Ammon's horn (tissue), 1 donor: ENCODE measurements at regions not wholly inside any gene's neighbourhood (a gene's known extent, or its start where the extent isn't known, plus 50 kb on each side); places are given as distances from the start of the nearest gene placed in this dataset.
"Not testable (repeated sequence)": the region's sequence is repeated elsewhere in the genome, so short reads cannot be mapped to it uniquely, and the experiment has no call there.

Source experiments
- DNase-seq: peaks from one replicate; pipeline ENCODE4 v3.0.0-alpha.2; 2016; ENCODE audit warnings: low spot score

- DNase-seq = no peak
Measured at GRCh38 chr3:21020681-21021080, 730.3 kb downstream of the ZNF385D start.

GRCh38 chr3:21020043-21020442, 731.0 kb downstream of the ZNF385D start:
- no peak for DNase-seq

DNA sequence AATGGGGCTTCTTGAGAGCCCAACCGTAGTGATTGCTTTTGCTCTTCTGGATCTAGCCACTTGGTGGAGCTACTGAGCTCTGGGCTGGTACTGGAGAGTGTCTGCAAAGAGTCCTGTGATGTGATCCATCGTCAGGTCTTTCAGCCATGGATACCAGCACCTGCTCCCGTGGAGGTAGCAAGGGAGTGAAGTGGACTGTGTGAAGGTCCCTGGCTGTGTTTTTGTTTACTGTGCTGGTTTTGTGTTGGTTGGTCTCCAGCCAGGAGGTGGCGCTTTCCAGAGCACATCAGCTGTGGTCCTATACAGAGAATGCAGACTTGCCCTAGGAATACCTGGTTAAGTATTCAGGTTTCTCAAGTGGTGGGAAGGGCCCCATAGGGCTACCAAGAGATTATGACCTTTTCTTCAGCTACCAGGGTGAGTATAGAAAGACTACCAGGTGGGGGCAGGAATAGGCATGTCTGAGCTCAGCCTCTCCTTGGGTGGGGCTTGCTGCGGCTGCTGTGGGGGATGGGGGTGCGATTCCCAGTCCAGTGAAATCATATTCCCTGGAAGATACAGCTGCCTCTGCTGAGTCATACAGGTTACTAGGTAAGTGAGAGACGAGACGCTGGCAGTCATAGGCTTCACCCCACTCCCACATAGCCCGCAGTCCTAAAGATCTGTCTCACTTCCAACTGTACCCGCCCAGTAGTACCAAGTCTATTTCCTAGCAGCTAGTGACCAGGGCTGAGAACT, 733.7 kb downstream of the ZNF385D start:
- no peak for DNase-seq

GRCh38 chr3:21013566-21013965, 737.4 kb downstream of the ZNF385D start:
- DNase-seq = no peak

- no peak for DNase-seq
Measured at GRCh38 chr3:20999661-21000060, 751.3 kb downstream of the ZNF385D start.

GRCh38 chr3:20997183-20997582, 753.8 kb downstream of the ZNF385D start:
- DNase-seq = no peak

GRCh38 chr3:20990896-20991295, 760.1 kb downstream of the ZNF385D start:
- no peak for DNase-seq

- DNase-seq = not testable (repeated sequence)
Measured at GRCh38 chr3:20989653-20990052, 761.4 kb downstream of the ZNF385D start.

- no peak for DNase-seq
Measured at GRCh38 chr3:20984594-20985205, 766.3 kb downstream of the ZNF385D start.

DNA sequence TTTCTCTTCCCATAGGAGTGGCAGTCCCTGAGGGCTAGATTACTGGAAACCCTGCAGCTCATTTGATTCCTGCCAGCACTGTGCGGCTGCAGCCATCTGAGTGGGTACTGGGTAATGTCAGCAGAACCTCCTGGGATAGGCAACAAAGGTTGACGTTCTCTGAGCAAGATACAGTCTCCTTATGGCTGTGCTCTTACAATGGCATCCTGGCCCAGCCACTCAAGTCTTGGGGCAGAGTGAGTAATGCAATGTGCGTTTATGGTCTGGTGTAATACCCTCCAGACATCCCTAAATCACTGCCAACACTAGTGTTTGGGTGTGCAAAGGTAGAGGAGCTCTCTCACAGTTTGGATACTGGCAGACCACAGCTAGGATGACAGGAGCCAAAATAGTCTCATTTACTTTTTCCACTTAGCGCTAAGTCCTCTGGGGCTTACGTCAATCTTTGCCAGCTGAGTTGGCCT, 775.8 kb downstream of the ZNF385D start:
- no peak for DNase-seq

- no peak for DNase-seq
Measured at GRCh38 chr3:20974396-20974795, 776.6 kb downstream of the ZNF385D start.

DNA sequence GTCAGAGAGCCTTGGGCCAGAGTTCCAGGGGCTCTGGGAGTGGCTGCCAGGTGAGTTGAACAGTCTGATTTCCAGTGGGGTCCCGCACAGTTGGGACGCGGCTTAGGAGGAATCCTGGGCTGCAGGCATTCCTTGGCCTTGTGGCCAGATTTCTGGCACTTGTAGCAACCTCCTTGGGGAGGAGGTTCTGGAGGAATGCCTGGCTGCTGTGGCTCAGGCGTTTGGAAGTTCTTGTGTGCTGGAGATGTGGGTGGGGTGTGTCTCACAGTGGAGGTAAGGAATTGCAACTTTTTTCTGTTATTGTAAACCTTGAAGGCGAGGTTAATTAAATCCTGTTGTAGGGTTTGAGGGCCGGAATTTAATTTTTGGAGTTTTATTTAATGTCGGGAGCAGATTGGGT, 780.2 kb downstream of the ZNF385D start:
- not testable (repeated sequence) for DNase-seq

DNA sequence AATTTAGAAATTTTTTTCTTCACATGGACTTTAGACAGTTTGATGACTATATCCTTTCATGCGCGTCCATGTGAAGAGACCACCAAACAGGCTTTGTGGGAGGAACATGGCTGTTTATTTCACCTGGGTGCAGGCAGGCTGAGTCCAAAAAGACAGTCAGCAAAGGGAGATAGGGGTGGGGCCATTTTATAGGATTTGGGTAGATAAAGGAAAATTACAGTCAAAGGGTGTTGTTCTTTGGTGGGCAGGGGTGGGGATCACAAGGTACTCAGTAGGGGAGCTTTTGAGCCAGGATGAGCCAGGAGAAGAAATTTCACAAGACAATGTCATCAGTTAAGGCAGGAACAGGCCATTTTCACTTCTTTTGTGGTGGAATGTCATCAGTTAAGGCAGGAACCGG, 781.5 kb upstream of the SGO1 start:
- not testable (repeated sequence) for DNase-seq

GRCh38 chr3:20958161-20958560, 772.2 kb upstream of the SGO1 start:
- no peak for DNase-seq

- no peak for DNase-seq
Measured at GRCh38 chr3:20945892-20946291, 759.9 kb upstream of the SGO1 start.

- DNase-seq = no peak
Measured at GRCh38 chr3:20935791-20936190, 749.8 kb upstream of the SGO1 start.

- DNase-seq = no peak
Measured at GRCh38 chr3:20931834-20932233, 745.8 kb upstream of the SGO1 start.

GRCh38 chr3:20930034-20930433, 744.0 kb upstream of the SGO1 start:
- DNase-seq = peak; percentile 8

DNA sequence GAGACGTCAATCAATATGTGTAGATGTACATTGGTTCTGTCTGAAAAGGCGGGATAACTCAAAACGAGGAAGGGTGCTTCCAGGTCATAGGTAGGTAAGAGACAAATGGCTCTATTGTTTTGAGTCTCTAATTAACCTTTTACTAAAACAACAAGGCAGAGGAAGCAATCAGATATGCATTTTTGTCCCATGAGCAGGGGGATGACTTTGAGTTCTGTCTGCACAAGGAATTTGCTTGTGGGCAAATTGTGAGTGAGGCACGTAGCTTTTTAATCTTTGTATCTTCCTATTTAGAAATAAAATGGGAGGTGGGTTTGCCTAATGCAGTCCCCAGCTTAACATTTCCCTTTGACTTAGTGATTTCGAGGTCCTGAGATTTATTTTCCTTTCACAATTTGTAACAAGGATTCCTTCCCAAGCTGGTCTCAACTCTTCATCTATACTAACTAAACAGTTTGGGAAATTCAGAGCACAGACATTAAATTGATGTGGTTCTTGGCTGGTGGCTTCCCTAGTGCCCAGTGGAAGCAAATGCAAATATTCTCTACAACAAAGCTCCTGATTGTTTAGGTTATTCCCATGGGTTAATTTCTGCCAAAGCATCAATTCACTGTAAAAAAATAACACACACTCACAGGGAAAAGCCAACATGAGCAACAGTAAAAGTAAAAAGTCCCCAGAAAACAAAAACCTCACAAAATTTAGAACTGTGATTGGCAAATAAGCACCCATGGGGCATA, 738.8 kb upstream of the SGO1 start:
- DNase-seq = no peak

DNA sequence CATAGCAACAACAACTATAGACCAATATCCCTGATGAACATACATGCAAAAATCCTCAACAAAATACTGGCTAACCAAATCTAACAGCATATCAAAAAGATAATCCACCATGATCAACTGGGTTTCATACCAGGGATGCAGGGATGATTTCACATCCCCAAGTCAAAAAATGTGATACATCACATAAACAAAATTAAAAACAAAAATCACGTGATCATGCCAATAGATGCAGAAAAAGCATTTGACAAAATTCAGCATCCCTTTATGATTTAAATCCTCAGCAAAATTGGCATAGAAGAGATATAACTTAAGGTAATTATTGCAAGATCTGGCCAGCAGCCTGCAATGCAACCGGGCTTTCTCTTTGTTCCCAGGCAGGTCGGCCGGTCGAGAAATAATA, 735.1 kb upstream of the SGO1 start:
- DNase-seq = not testable (repeated sequence)

GRCh38 chr3:20916951-20917606, 731.1 kb upstream of the SGO1 start:
- no peak for DNase-seq

GRCh38 chr3:20914310-20914709, 728.3 kb upstream of the SGO1 start:
- no peak for DNase-seq
